ENCODE measurements at regions not wholly inside any gene's neighbourhood (a gene's known extent, or its start where the extent isn't known, plus 50 kb on each side); places are given as distances from the start of the nearest gene placed in this dataset.
"Not testable (repeated sequence)": the region's sequence is repeated elsewhere in the genome, so short reads cannot be mapped to it uniquely, and the experiment has no call there.

DNA sequence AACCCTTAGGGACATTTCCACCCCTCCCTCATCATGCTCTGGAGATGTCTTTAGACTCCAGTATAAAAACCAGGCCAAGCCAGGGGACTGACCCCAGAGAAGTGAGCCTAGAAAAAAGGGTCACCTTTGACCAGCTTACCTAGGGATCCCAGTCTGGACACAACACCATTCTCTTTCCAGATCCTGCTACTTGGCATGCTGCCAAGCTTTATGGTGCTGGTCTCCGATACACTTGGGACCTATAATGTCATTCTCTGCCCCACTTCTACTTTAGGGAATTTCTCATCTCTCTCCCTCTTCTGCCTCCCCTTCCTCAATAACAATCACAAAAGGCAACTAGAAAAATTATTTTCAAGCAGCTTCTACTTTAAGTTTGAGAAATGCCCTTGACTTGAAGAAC, 124.4 kb downstream of the LRRN1 start:
- H3K27ac Mint-ChIP-seq: no peak overlapping the region
- no peak for DNase-seq (ENCODE audit: low spot score)
- no peak overlapping the region for H3K4me3 Mint-ChIP-seq
- TF ChIP-seq FOXP1 (CRISPR knock-in tag; IDR thresholded peaks at IDR 0.05; ENCODE audit: borderline replicate concordance) (no peak), FOXK1 (CRISPR knock-in tag; IDR thresholded peaks at IDR 0.05) (no peak), JUN (CRISPR knock-in tag; IDR thresholded peaks at IDR 0.05) (no peak), NFYB (CRISPR knock-in tag; conservative IDR thresholded peaks at IDR 0.05; ENCODE audit: low read depth) (no peak)
- TF ChIP-seq, protein P1, sequence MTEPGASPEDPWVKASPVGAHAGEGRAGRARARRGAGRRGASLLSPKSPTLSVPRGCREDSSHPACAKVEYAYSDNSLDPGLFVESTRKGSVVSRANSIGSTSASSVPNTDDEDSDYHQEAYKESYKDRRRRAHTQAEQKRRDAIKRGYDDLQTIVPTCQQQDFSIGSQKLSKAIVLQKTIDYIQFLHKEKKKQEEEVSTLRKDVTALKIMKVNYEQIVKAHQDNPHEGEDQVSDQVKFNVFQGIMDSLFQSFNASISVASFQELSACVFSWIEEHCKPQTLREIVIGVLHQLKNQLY (CRISPR knock-in tag; IDR thresholded peaks at IDR 0.05): no peak
- TF ChIP-seq, protein P2, sequence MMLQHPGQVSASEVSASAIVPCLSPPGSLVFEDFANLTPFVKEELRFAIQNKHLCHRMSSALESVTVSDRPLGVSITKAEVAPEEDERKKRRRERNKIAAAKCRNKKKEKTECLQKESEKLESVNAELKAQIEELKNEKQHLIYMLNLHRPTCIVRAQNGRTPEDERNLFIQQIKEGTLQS (CRISPR knock-in tag; conservative IDR thresholded peaks at IDR 0.05): no peak
- TF ChIP-seq, protein P3, sequence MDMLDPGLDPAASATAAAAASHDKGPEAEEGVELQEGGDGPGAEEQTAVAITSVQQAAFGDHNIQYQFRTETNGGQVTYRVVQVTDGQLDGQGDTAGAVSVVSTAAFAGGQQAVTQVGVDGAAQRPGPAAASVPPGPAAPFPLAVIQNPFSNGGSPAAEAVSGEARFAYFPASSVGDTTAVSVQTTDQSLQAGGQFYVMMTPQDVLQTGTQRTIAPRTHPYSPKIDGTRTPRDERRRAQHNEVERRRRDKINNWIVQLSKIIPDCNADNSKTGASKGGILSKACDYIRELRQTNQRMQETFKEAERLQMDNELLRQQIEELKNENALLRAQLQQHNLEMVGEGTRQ (CRISPR knock-in tag; IDR thresholded peaks at IDR 0.05): no peak
- CTCF ChIA-PET: no interaction called here
- POLR2A ChIA-PET: no interaction called here
- H3K9me3 Mint-ChIP-seq: peaks cover 61% of the 10 kb centered on the region
- peaks cover 14% of the 10 kb centered on the region for H3K36me3 Mint-ChIP-seq
- H3K27me3 Mint-ChIP-seq (ENCODE audit: low read depth): no peaks in the 10 kb centered on the region; the same call in 1 of the 2 replicates
- peaks cover 8% of the 10 kb centered on the region for H3K4me1 Mint-ChIP-seq
- no peak for ATAC-seq

DNA sequence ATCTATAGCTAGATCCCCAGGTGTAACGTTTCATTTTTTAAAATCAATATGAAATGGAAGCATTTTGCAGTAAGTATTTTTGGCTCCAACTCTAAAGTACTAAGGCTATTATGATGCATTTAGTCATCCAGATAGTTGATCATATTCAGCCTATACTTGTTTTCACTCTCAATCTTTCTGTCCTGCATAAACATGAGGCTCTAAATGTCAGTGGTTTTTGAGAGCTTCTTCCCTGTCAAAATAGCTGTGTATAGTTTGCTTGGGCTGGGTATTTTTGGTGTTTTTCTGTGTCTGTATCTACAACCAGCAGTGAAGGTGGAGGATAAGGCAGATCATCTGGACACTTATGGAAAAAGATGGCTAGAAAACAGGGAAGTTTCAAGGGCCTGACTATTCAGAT, 128.0 kb downstream of the LRRN1 start:
- H3K27me3 Mint-ChIP-seq (ENCODE audit: low read depth): no peaks in the 10 kb centered on the region; the same call in 1 of the 2 replicates
- H3K36me3 Mint-ChIP-seq: peaks cover 29% of the 10 kb centered on the region
- ATAC-seq (no peak), DNase-seq (ENCODE audit: low spot score) (no peak)
- no peak overlapping the region for H3K4me3 Mint-ChIP-seq
- H3K27ac Mint-ChIP-seq: no peak overlapping the region
- TF ChIP-seq, protein P4, sequence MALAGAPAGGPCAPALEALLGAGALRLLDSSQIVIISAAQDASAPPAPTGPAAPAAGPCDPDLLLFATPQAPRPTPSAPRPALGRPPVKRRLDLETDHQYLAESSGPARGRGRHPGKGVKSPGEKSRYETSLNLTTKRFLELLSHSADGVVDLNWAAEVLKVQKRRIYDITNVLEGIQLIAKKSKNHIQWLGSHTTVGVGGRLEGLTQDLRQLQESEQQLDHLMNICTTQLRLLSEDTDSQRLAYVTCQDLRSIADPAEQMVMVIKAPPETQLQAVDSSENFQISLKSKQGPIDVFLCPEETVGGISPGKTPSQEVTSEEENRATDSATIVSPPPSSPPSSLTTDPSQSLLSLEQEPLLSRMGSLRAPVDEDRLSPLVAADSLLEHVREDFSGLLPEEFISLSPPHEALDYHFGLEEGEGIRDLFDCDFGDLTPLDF (CRISPR knock-in tag; IDR thresholded peaks at IDR 0.05): no peak
- TF ChIP-seq ZNF219 (CRISPR knock-in tag; IDR thresholded peaks at IDR 0.05; ENCODE audit: borderline replicate concordance) (no peak), HMGA2 (CRISPR knock-in tag; IDR thresholded peaks at IDR 0.05) (no peak), GABPB1 (CRISPR knock-in tag; IDR thresholded peaks at IDR 0.05) (no peak), NR3C1 (CRISPR knock-in tag; conservative IDR thresholded peaks at IDR 0.05; ENCODE audit: low read depth) (no peak)
- TF ChIP-seq, protein P5, sequence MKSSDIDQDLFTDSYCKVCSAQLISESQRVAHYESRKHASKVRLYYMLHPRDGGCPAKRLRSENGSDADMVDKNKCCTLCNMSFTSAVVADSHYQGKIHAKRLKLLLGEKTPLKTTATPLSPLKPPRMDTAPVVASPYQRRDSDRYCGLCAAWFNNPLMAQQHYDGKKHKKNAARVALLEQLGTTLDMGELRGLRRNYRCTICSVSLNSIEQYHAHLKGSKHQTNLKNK (CRISPR knock-in tag; IDR thresholded peaks at IDR 0.05): no peak
- H3K4me1 Mint-ChIP-seq: peaks cover 8% of the 10 kb centered on the region
- peaks cover 73% of the 10 kb centered on the region for H3K9me3 Mint-ChIP-seq
- ChIA-PET POLR2A (no interaction called here), CTCF (no interaction called here)

DNA sequence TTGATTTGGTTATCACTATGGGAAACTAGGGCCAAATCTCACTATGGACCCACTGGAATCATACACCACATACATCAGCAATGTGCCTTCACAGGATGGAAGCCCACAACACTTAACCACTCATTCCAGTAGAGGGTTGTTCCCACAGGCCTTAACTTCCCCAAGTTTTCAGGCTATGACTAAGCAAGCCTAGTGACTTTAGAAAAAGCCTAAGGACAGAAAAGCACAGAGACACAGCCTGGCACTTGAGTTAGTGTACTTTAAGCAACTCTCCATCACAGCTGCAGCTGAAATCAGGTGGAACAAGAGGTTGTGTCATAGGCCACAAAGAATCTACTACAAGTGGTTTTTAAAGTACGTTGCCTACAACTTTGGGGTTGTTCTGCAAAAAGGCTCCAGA, 128.7 kb downstream of the LRRN1 start:
- Mint-ChIP-seq H3K27ac (no peak overlapping the region), H3K4me3 (no peak overlapping the region), H3K27me3 (ENCODE audit: low read depth) (no peaks in the 10 kb centered on the region; the same call in 1 of the 2 replicates), H3K4me1 (peaks cover 8% of the 10 kb centered on the region), H3K36me3 (peaks cover 25% of the 10 kb centered on the region), H3K9me3 (peaks cover 70% of the 10 kb centered on the region)
- TF ChIP-seq ESRRA (CRISPR knock-in tag; IDR thresholded peaks at IDR 0.05; ENCODE audit: borderline replicate concordance) (no peak), ZNF263 (CRISPR knock-in tag; IDR thresholded peaks at IDR 0.05; ENCODE audit: low read depth) (no peak), CBFB (CRISPR knock-in tag; IDR thresholded peaks at IDR 0.05; ENCODE audit: low read depth) (no peak), ATF1 (CRISPR knock-in tag; IDR thresholded peaks at IDR 0.05) (no peak)
- ChIA-PET CTCF (no interaction called here), POLR2A (no interaction called here)
- DNase-seq (ENCODE audit: low spot score): no peak
- no peak for ATAC-seq

DNA sequence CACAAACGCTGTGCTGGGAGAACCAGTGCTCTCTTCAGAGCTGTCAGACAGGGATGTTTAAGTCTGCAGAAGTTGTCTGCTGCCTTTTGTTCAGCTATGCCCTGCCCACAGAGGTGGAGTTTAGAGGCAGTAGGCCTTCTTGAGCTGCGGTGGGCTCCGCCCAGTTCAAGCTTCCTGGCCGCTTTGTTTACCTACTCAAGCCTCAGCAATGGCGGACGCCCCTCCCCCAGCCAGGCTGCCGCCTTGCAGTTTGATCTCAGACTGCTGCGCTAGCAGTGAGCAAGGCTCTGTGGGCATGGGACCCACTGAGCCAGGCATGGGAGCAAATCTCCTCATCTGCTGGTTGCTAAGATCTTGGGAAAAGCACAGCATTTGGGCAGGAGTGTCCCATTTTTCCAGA, 142.1 kb downstream of the LRRN1 start:
- H3K27ac Mint-ChIP-seq; H3K27me3 Mint-ChIP-seq (ENCODE audit: low read depth); H3K4me3 Mint-ChIP-seq; H3K4me1 Mint-ChIP-seq; ATAC-seq; CTCF ChIA-PET; POLR2A ChIA-PET: not testable (repeated sequence)
- DNase-seq (ENCODE audit: low spot score): peak; percentile 39
- Mint-ChIP-seq H3K36me3 (peaks cover 56% of the 10 kb centered on the region), H3K9me3 (peaks cover 84% of the 10 kb centered on the region)
